ENCODE measurements at regions not wholly inside any gene's neighbourhood (a gene's known extent, or its start where the extent isn't known, plus 50 kb on each side); places are given as distances from the start of the nearest gene placed in this dataset.

GRCh38 chr1:208899438-208899837 is 655.3 kb upstream of the PLXNA2 start:
- Histone ChIP-seq H3K27ac (ENCODE audit: low read depth) (no peak overlapping the region), H3K79me2 (replicated peaks; ENCODE audit: insufficient read depth) (no peaks in the 10 kb centered on the region), H3K27me3 (ENCODE audit: insufficient read depth) (no peaks in the 10 kb centered on the region), H4K20me1 (replicated peaks; ENCODE audit: insufficient read depth) (no peaks in the 10 kb centered on the region), H3F3A (replicated peaks; ENCODE audit: low read depth) (no peaks in the 10 kb centered on the region), H3K4me3 (no peak overlapping the region), H3K4me1 (ENCODE audit: insufficient read depth) (no peaks in the 10 kb centered on the region), H3K36me3 (ENCODE audit: insufficient read depth) (no peaks in the 10 kb centered on the region), H3K9me2 (ENCODE audit: insufficient read depth) (no peaks in the 10 kb centered on the region), H2AFZ (no peak overlapping the region), H3K4me2 (no peak overlapping the region)
- H3K9me3 Mint-ChIP-seq = no peaks in the 10 kb centered on the region
- DNase-seq (ENCODE audit: low spot score) (no peak), ATAC-seq (no peak)
- TF ChIP-seq EZH2phosphoT487 (IDR thresholded peaks at IDR 0.05; ENCODE audit: unreplicated experiment) (no peak), JUNB (IDR thresholded peaks at IDR 0.05; ENCODE audit: unreplicated experiment) (no peak)
- TF ChIP-seq, protein P1, sequence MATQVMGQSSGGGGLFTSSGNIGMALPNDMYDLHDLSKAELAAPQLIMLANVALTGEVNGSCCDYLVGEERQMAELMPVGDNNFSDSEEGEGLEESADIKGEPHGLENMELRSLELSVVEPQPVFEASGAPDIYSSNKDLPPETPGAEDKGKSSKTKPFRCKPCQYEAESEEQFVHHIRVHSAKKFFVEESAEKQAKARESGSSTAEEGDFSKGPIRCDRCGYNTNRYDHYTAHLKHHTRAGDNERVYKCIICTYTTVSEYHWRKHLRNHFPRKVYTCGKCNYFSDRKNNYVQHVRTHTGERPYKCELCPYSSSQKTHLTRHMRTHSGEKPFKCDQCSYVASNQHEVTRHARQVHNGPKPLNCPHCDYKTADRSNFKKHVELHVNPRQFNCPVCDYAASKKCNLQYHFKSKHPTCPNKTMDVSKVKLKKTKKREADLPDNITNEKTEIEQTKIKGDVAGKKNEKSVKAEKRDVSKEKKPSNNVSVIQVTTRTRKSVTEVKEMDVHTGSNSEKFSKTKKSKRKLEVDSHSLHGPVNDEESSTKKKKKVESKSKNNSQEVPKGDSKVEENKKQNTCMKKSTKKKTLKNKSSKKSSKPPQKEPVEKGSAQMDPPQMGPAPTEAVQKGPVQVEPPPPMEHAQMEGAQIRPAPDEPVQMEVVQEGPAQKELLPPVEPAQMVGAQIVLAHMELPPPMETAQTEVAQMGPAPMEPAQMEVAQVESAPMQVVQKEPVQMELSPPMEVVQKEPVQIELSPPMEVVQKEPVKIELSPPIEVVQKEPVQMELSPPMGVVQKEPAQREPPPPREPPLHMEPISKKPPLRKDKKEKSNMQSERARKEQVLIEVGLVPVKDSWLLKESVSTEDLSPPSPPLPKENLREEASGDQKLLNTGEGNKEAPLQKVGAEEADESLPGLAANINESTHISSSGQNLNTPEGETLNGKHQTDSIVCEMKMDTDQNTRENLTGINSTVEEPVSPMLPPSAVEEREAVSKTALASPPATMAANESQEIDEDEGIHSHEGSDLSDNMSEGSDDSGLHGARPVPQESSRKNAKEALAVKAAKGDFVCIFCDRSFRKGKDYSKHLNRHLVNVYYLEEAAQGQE (IDR thresholded peaks at IDR 0.05; ENCODE audit: unreplicated experiment) = no peak
- no peak overlapping the region for H3K27ac Mint-ChIP-seq
- H3K4me3 Mint-ChIP-seq = no peak overlapping the region
- H3K27me3 Mint-ChIP-seq (ENCODE audit: insufficient read depth, low read depth, poor library complexity) = no peaks in the 10 kb centered on the region
- peaks cover 2% of the 10 kb centered on the region; the same call in 1 of the 3 replicates for H3K4me1 Mint-ChIP-seq
- no peaks in the 10 kb centered on the region for H3K36me3 Mint-ChIP-seq (ENCODE audit: low read depth)

DNA sequence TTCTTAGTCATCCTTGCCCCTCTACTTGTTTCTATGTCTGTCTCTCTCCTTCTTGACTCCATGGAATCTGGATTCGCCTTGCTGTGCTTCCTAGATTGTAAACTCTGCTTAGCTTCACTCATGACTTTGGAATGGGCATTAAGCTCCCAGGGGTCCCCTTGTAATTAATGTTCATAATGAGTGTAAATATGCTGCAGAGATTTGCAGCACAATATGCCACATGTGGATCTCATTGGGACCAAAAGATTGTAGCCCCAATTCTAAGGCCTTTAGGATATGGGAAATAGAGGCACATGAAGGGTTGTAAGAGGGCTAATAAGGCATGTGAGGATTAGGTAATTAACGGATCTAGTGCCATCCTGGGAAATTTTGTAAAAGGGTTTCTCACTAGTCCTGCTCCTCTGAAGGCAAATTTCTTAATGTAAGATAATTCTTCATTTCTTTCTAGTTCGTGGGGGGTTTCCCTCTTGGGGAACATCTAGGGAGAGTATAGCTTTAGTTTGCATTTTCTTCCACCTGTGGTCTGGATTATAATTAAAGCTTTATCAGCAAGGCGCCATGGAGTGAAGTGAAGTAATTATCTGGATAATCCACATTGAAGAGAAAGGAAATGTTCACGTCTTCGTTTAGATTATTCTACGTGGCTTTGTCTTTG is 659.2 kb upstream of the PLXNA2 start:
- Histone ChIP-seq H3K4me1 (ENCODE audit: insufficient read depth) (no peaks in the 10 kb centered on the region), H3K79me2 (replicated peaks; ENCODE audit: insufficient read depth) (no peaks in the 10 kb centered on the region)
- peaks cover 2% of the 10 kb centered on the region for H3K27me3 Mint-ChIP-seq (ENCODE audit: insufficient read depth, low read depth, poor library complexity)
- TF ChIP-seq POLR2AphosphoS5 (IDR thresholded peaks at IDR 0.05; ENCODE audit: low read depth) = no peak
- TF ChIP-seq, protein P1 (IDR thresholded peaks at IDR 0.05; ENCODE audit: unreplicated experiment) = no peak
- no peak for TF ChIP-seq ETS1 (IDR thresholded peaks at IDR 0.05)
- no peak for TF ChIP-seq EZH2phosphoT487 (IDR thresholded peaks at IDR 0.05; ENCODE audit: unreplicated experiment)
- no peak for TF ChIP-seq NANOG (IDR thresholded peaks at IDR 0.05; ENCODE audit: borderline replicate concordance)
- no peak for TF ChIP-seq JUNB (IDR thresholded peaks at IDR 0.05; ENCODE audit: unreplicated experiment)
- no peak for TF ChIP-seq CREB1 (CRISPR knock-in tag; IDR thresholded peaks at IDR 0.05; ENCODE audit: low read depth)
- no peak for TF ChIP-seq STAT1 (IDR thresholded peaks at IDR 0.05; ENCODE audit: unreplicated experiment)
- no peak for TF ChIP-seq ZNF331 (CRISPR knock-in tag; IDR thresholded peaks at IDR 0.05; ENCODE audit: low read depth)
- TF ChIP-seq, protein P2, sequence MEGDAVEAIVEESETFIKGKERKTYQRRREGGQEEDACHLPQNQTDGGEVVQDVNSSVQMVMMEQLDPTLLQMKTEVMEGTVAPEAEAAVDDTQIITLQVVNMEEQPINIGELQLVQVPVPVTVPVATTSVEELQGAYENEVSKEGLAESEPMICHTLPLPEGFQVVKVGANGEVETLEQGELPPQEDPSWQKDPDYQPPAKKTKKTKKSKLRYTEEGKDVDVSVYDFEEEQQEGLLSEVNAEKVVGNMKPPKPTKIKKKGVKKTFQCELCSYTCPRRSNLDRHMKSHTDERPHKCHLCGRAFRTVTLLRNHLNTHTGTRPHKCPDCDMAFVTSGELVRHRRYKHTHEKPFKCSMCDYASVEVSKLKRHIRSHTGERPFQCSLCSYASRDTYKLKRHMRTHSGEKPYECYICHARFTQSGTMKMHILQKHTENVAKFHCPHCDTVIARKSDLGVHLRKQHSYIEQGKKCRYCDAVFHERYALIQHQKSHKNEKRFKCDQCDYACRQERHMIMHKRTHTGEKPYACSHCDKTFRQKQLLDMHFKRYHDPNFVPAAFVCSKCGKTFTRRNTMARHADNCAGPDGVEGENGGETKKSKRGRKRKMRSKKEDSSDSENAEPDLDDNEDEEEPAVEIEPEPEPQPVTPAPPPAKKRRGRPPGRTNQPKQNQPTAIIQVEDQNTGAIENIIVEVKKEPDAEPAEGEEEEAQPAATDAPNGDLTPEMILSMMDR (conservative IDR thresholded peaks at IDR 0.05; ENCODE audit: low read depth in 2 of 2) = no peak

More for the DNA sequence above, 659.2 kb upstream of the PLXNA2 start:
- H3K27me3 ChIP-seq (ENCODE audit: insufficient read depth) = no peaks in the 10 kb centered on the region
- no peak overlapping the region for H3K27ac ChIP-seq (ENCODE audit: low read depth)
- DNase-seq (ENCODE audit: low spot score) = no peak
- no peak overlapping the region for H3K4me2 ChIP-seq
- H3K36me3 ChIP-seq (ENCODE audit: insufficient read depth) = no peaks in the 10 kb centered on the region
- no peaks in the 10 kb centered on the region for H3F3A ChIP-seq (replicated peaks; ENCODE audit: low read depth)
- peak overlapping the region; percentile 76; the same call in 1 of the 2 replicates for H2AFZ ChIP-seq
- H4K20me1 ChIP-seq (replicated peaks; ENCODE audit: insufficient read depth) = no peaks in the 10 kb centered on the region
- no peak for ATAC-seq
- no peak overlapping the region for H3K4me3 ChIP-seq
- Mint-ChIP-seq H3K4me1 (peaks cover 2% of the 10 kb centered on the region; the same call in 1 of the 3 replicates), H3K4me3 (no peak overlapping the region), H3K9me3 (no peaks in the 10 kb centered on the region), H3K36me3 (ENCODE audit: low read depth) (no peaks in the 10 kb centered on the region), H3K27ac (no peak overlapping the region)
- no peaks in the 10 kb centered on the region for H3K9me2 ChIP-seq (ENCODE audit: insufficient read depth)

Data from GM23338 (cell line).